H9 (cell line): ENCODE measurements at regions not wholly inside any gene's neighbourhood (a gene's known extent, or its start where the extent isn't known, plus 50 kb on each side); places are given as distances from the start of the nearest gene placed in this dataset.

Experiments
- DNase-seq: peaks from one replicate; pipeline ENCODE4 v3.0.0-alpha.2; 2017
- H2AFZ ChIP-seq: one replicate; pipeline ENCODE4 v1.6.1; 2013; ENCODE audit warnings: mild to moderate bottlenecking, low read length, control low read depth, moderate library complexity
- H2AK5ac ChIP-seq: 2 replicates; pipeline ENCODE4 v1.6.1; 2013; ENCODE audit warnings: low read length, control low read depth, mixed read lengths; ENCODE audit not compliant: insufficient read length
- H2BK120ac ChIP-seq: one replicate; pipeline ENCODE4 v1.6.1; 2013; ENCODE audit warnings: low read depth, mild to moderate bottlenecking, low read length, control low read depth, inconsistent platforms; ENCODE audit not compliant: poor library complexity, severe bottlenecking
- H2BK12ac ChIP-seq: 2 replicates; pipeline ENCODE4 v1.6.1; 2013; ENCODE audit warnings: low read length, control low read depth, mixed read lengths, low read depth; ENCODE audit not compliant: insufficient read length
- H2BK15ac ChIP-seq: 2 replicates; pipeline ENCODE4 v1.6.1; 2013; ENCODE audit warnings: low read depth, low read length, control low read depth
- H2BK20ac ChIP-seq: one replicate; pipeline ENCODE4 v1.6.1; 2013; ENCODE audit warnings: low read depth, mild to moderate bottlenecking, low read length, control low read depth, inconsistent platforms; ENCODE audit not compliant: poor library complexity, severe bottlenecking
- H2BK5ac ChIP-seq: 2 replicates; pipeline ENCODE4 v1.6.1; 2013; ENCODE audit warnings: low read length, control low read depth, mixed read lengths; ENCODE audit not compliant: insufficient read length
- H3K14ac ChIP-seq: 2 replicates; pipeline ENCODE4 v1.6.1; 2013; ENCODE audit warnings: low read length, control low read depth; ENCODE audit not compliant: insufficient read depth
- H3K18ac ChIP-seq: 2 replicates; pipeline ENCODE4 v1.6.1; 2013; ENCODE audit warnings: low read depth, mild to moderate bottlenecking, mixed read lengths, low read length, control low read depth; ENCODE audit not compliant: insufficient read length
- H3K23ac ChIP-seq: 2 replicates; pipeline ENCODE4 v1.6.1; 2013; ENCODE audit warnings: low read length, control low read depth, mixed read lengths, low read depth; ENCODE audit not compliant: insufficient read length
- H3K23me2 ChIP-seq: 2 replicates; pipeline ENCODE4 v1.6.1; 2013; ENCODE audit warnings: low read depth, mild to moderate bottlenecking, mixed read lengths, low read length, control low read depth; ENCODE audit not compliant: insufficient read length, poor library complexity, severe bottlenecking
- H3K27ac ChIP-seq: 2 replicates; pipeline ENCODE4 v1.5.1; 2013; ENCODE audit warnings: low read length, control low read depth, mixed read lengths, low read depth; ENCODE audit not compliant: insufficient read length
- H3K27me3 ChIP-seq: 2 replicates; pipeline ENCODE4 v1.6.1; 2013; ENCODE audit warnings: low read length, control low read depth, inconsistent platforms; ENCODE audit not compliant: insufficient read depth
- H3K4ac ChIP-seq: 2 replicates; pipeline ENCODE4 v1.6.1; 2013; ENCODE audit warnings: low read depth, mild to moderate bottlenecking, control low read depth, inconsistent platforms, low read length, moderate library complexity
- H3K4me1 ChIP-seq: 2 replicates; pipeline ENCODE4 v1.6.1; 2013; ENCODE audit warnings: low read length, control low read depth, inconsistent platforms; ENCODE audit not compliant: insufficient read depth
- H3K4me2 ChIP-seq: 2 replicates; pipeline ENCODE4 v1.6.1; 2013; ENCODE audit warnings: low read length, control low read depth, mixed read lengths; ENCODE audit not compliant: insufficient read length, insufficient read depth
- H3K56ac ChIP-seq: 2 replicates; pipeline ENCODE4 v1.6.1; 2013; ENCODE audit warnings: low read depth, mild to moderate bottlenecking, mixed read lengths, low read length, control low read depth; ENCODE audit not compliant: insufficient read length
- H3K79me1 ChIP-seq: 2 replicates; pipeline ENCODE4 v1.6.1; 2013; ENCODE audit warnings: low read depth, mild to moderate bottlenecking, moderate library complexity, low read length, control low read depth, inconsistent platforms; ENCODE audit not compliant: insufficient read depth, poor library complexity, severe bottlenecking
- H3K79me2 ChIP-seq: 2 replicates; pipeline ENCODE4 v1.6.1; 2013; ENCODE audit warnings: low read length, control low read depth, inconsistent platforms; ENCODE audit not compliant: insufficient read depth
- H3K9ac ChIP-seq: 2 replicates; pipeline ENCODE4 v1.6.1; 2013; ENCODE audit warnings: low read length, control low read depth, mixed read lengths; ENCODE audit not compliant: insufficient read length; ENCODE audit errors: extremely low read depth
- H3K9me3 ChIP-seq: one replicate; pipeline ENCODE4 v1.6.1; 2013; ENCODE audit warnings: low read depth, low read length, inconsistent platforms; ENCODE audit not compliant: control insufficient read depth
- H3T11ph ChIP-seq: one replicate; pipeline ENCODE4 v1.6.1; 2013; ENCODE audit warnings: mild to moderate bottlenecking, low read length, control low read depth, inconsistent platforms
- H4K20me1 ChIP-seq: one replicate; pipeline ENCODE4 v1.6.1; 2013; ENCODE audit not compliant: control insufficient read depth, insufficient read length, insufficient read depth
- H4K5ac ChIP-seq: 2 replicates; pipeline ENCODE4 v1.6.1; 2013; ENCODE audit warnings: low read depth, mild to moderate bottlenecking, mixed read lengths, low read length, control low read depth; ENCODE audit not compliant: insufficient read length
- H4K8ac ChIP-seq: replicated peaks from 2 replicates; pipeline ENCODE4 v1.6.1; 2013; ENCODE audit warnings: low read length, control low read depth, mixed read lengths, low read depth; ENCODE audit not compliant: insufficient read length
- H4K91ac ChIP-seq: 2 replicates; pipeline ENCODE4 v1.6.1; 2013; ENCODE audit warnings: low read depth, mild to moderate bottlenecking, moderate library complexity, mixed read lengths, low read length, control low read depth; ENCODE audit not compliant: insufficient read length
- H3K27ac Mint-ChIP-seq, 3 experiments: 2 replicates in 2 of 3; 3 replicates in 1 of 3; pipeline ENCODE4 v1.8.0; 2020 to 2021; ENCODE audit warnings: mixed read lengths in 3 of 3, mild to moderate bottlenecking in 1 of 3, moderate library complexity in 1 of 3
- H3K27me3 Mint-ChIP-seq: 2 replicates; pipeline ENCODE4 v1.8.0; 2021; ENCODE audit warnings: low read depth, mild to moderate bottlenecking, moderate library complexity, mixed read lengths
- H3K36me3 Mint-ChIP-seq, 3 experiments: 2 replicates in 2 of 3; 3 replicates in 1 of 3; pipeline ENCODE4 v1.8.0; 2020 to 2021; ENCODE audit warnings: low read depth in 3 of 3, mixed read lengths in 3 of 3; ENCODE audit not compliant: insufficient read depth in 1 of 3
- H3K4me1 Mint-ChIP-seq, 2 experiments: 2 replicates each; pipeline ENCODE4 v1.8.0; 2020; ENCODE audit warnings: mixed read lengths in 2 of 2
- H3K4me3 Mint-ChIP-seq, 2 experiments: 2 replicates in 1 of 2; 3 replicates in 1 of 2; pipeline ENCODE4 v1.8.0; 2020 to 2021; ENCODE audit warnings: mild to moderate bottlenecking in 2 of 2, mixed read lengths in 2 of 2, moderate library complexity in 1 of 2
- H3K9me3 Mint-ChIP-seq, 2 experiments: 2 replicates in 1 of 2; 3 replicates in 1 of 2; pipeline ENCODE4 v1.8.0; 2020; ENCODE audit warnings: mild to moderate bottlenecking in 2 of 2, mixed read lengths in 2 of 2, moderate library complexity in 1 of 2
- WGBS: extraction: QIAGEN DNeasy Blood & Tissue Kit; methylation state at CpG from one replicate; pipeline ENCODE4 v1.1.7; 2013; ENCODE audit warnings: missing lambda C conversion rate, low lambda C conversion rate, mixed read lengths; ENCODE audit not compliant: insufficient read length; ENCODE audit errors: extremely low coverage; 5-methylcytosine and 5-hydroxymethylcytosine counted together
- TF ChIP-seq, protein P1 (sequence below): fragments of 200-600 bp; sonication (generic); conservative IDR thresholded peaks from 3 replicates; pipeline ENCODE4 v1.8.0; 2021; ENCODE audit warnings: antibody characterized with exemption, mild to moderate bottlenecking

DNA sequence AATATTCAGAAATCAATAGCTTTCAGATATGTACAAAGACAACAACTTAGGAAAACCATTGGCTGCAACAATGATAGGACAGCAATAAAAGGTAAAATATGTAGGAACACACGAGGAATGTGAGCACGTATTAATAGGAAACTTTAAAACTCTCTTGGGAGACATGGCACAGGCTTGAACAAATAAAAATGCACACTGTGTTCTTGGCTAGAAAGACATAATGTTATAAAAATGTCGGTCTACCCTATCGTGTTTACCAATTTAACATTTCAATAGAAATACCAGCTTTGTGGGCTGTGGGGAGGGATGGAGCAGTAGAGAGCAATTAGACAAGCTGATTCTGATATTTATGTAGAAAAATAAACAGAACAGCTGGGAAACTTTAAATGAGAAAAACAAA lies 69.0 kb upstream of the FAM9B start:
- Histone ChIP-seq H3K27me3 (no peaks in the 10 kb centered on the region), H3T11ph (no peak overlapping the region), H4K5ac (no peak overlapping the region), H3K9ac (no peak overlapping the region), H3K23me2 (no peaks in the 10 kb centered on the region), H4K91ac (no peak overlapping the region), H3K4me1 (no peaks in the 10 kb centered on the region; the same call in 1 of the 2 replicates), H4K8ac (no peak overlapping the region), H2AK5ac (no peak overlapping the region), H3K14ac (no peak overlapping the region), H3K56ac (no peak overlapping the region), H3K4ac (no peak overlapping the region), H2BK20ac (no peak overlapping the region), H2BK15ac (no peak overlapping the region), H3K23ac (no peak overlapping the region), H2AFZ (no peak overlapping the region), H3K27ac (no peak overlapping the region), H4K20me1 (no peaks in the 10 kb centered on the region), H2BK5ac (no peak overlapping the region), H3K79me1 (no peaks in the 10 kb centered on the region), H3K9me3 (no peaks in the 10 kb centered on the region), H2BK12ac (no peak overlapping the region), H3K79me2 (no peaks in the 10 kb centered on the region), H3K4me2 (no peak overlapping the region), H2BK120ac (no peak overlapping the region), H3K18ac (no peak overlapping the region)
- peaks cover 0 to 7% (median 2%) of the 10 kb centered on the region in 3 experiments; a peak in 3 of 7 replicates for H3K36me3 Mint-ChIP-seq
- H3K27ac Mint-ChIP-seq = no peak overlapping the region
- peaks cover 2 to 50% of the 10 kb centered on the region in 2 experiments; a peak in 3 of 5 replicates for H3K9me3 Mint-ChIP-seq
- peaks cover 2% of the 10 kb centered on the region; the same call in 1 of the 2 replicates for H3K27me3 Mint-ChIP-seq
- H3K4me3 Mint-ChIP-seq = no peak overlapping the region
- TF ChIP-seq, protein P1, sequence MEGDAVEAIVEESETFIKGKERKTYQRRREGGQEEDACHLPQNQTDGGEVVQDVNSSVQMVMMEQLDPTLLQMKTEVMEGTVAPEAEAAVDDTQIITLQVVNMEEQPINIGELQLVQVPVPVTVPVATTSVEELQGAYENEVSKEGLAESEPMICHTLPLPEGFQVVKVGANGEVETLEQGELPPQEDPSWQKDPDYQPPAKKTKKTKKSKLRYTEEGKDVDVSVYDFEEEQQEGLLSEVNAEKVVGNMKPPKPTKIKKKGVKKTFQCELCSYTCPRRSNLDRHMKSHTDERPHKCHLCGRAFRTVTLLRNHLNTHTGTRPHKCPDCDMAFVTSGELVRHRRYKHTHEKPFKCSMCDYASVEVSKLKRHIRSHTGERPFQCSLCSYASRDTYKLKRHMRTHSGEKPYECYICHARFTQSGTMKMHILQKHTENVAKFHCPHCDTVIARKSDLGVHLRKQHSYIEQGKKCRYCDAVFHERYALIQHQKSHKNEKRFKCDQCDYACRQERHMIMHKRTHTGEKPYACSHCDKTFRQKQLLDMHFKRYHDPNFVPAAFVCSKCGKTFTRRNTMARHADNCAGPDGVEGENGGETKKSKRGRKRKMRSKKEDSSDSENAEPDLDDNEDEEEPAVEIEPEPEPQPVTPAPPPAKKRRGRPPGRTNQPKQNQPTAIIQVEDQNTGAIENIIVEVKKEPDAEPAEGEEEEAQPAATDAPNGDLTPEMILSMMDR = no peak
- no peak for DNase-seq
- H3K4me1 Mint-ChIP-seq = peaks cover 4% of the 10 kb centered on the region in 2 experiments
- no CpG with 5 or more reads among the region's 4 CpGs for WGBS
